ENCODE measurements at regions not wholly inside any gene's neighbourhood (a gene's known extent, or its start where the extent isn't known, plus 50 kb on each side); places are given as distances from the start of the nearest gene placed in this dataset.

- Histone ChIP-seq H4K20me1 (ENCODE audit: control insufficient read depth, insufficient read depth, insufficient read length) (no peaks in the 10 kb centered on the region), H3K79me1 (ENCODE audit: insufficient read depth, low read depth, low read length, poor library complexity, severe bottlenecking) (no peaks in the 10 kb centered on the region), H3K27ac (ENCODE audit: insufficient read length, low read depth, low read length) (no peak overlapping the region), H3K4me2 (ENCODE audit: insufficient read depth, insufficient read length, low read length) (no peak overlapping the region), H2BK120ac (ENCODE audit: low read depth, low read length, poor library complexity, severe bottlenecking) (no peak overlapping the region), H3K23me2 (ENCODE audit: insufficient read length, low read depth, low read length, poor library complexity, severe bottlenecking) (no peaks in the 10 kb centered on the region), H3K4ac (ENCODE audit: low read depth, low read length) (no peak overlapping the region), H3K18ac (ENCODE audit: insufficient read length, low read depth, low read length) (no peak overlapping the region), H3K27me3 (ENCODE audit: insufficient read depth, low read length) (no peaks in the 10 kb centered on the region), H3T11ph (ENCODE audit: low read length) (no peak overlapping the region), H3K14ac (ENCODE audit: insufficient read depth, low read length) (no peak overlapping the region), H3K56ac (ENCODE audit: insufficient read length, low read depth, low read length) (no peak overlapping the region), H2AK5ac (ENCODE audit: insufficient read length, low read length) (no peak overlapping the region), H2BK15ac (ENCODE audit: low read depth, low read length) (no peak overlapping the region), H4K91ac (ENCODE audit: insufficient read length, low read depth, low read length) (no peak overlapping the region), H2BK5ac (ENCODE audit: insufficient read length, low read length) (no peak overlapping the region), H3K9ac (ENCODE audit: extremely low read depth, insufficient read length, low read length) (no peak overlapping the region), H4K5ac (ENCODE audit: insufficient read length, low read depth, low read length) (no peak overlapping the region), H3K4me1 (ENCODE audit: insufficient read depth, low read length) (no peaks in the 10 kb centered on the region), H2BK12ac (ENCODE audit: insufficient read length, low read depth, low read length) (no peak overlapping the region), H2BK20ac (ENCODE audit: low read depth, low read length, poor library complexity, severe bottlenecking) (no peak overlapping the region), H3K9me3 (ENCODE audit: control insufficient read depth, low read depth, low read length) (no peaks in the 10 kb centered on the region), H3K79me2 (ENCODE audit: insufficient read depth, low read length) (no peaks in the 10 kb centered on the region), H4K8ac (replicated peaks; ENCODE audit: insufficient read length, low read depth, low read length) (no peak overlapping the region), H3K23ac (ENCODE audit: insufficient read length, low read depth, low read length) (no peak overlapping the region), H2AFZ (ENCODE audit: low read length) (no peak overlapping the region)
- H3K4me3 Mint-ChIP-seq = no peak overlapping the region
- DNase-seq = no peak
- WGBS (ENCODE audit: extremely low coverage, insufficient read length, low lambda C conversion rate) = no CpG with 5 or more reads among the region's 6 CpGs
- H3K36me3 Mint-ChIP-seq (ENCODE audit: insufficient read depth in 1 of 3, low read depth in 3 of 3) = no peaks in the 10 kb centered on the region; a peak in 1 of 7 replicates
- peaks cover 8 to 11% of the 10 kb centered on the region in 2 experiments; a peak in 3 of 4 replicates for H3K4me1 Mint-ChIP-seq
- peak overlapping the region in 1 of 3 experiments; percentile 43; a peak in 2 of 7 replicates for H3K27ac Mint-ChIP-seq
- TF ChIP-seq CTCF (conservative IDR thresholded peaks at IDR 0.05) = no peak
- peaks cover 0 to 3% of the 10 kb centered on the region in 2 experiments; a peak in 1 of 5 replicates for H3K9me3 Mint-ChIP-seq
- peaks cover 1% of the 10 kb centered on the region; the same call in 1 of the 2 replicates for H3K27me3 Mint-ChIP-seq (ENCODE audit: low read depth)
Measured at GRCh38 chr19:31140717-31141116, 208.5 kb downstream of the TSHZ3 start.

Measured in H9 (cell line).